Omental fat pad (tissue), 3 donors: ENCODE measurements at regions not wholly inside any gene's neighbourhood (a gene's known extent, or its start where the extent isn't known, plus 50 kb on each side); places are given as distances from the start of the nearest gene placed in this dataset.

Experiments used
- ATAC-seq: fragments of 150-250 bp; one replicate; pipeline ENCODE4 v1.9.1; 2016; ENCODE audit warnings: mild to moderate bottlenecking, moderate library complexity; ENCODE audit not compliant: low FRiP score
- DNase-seq: peaks from one replicate; pipeline ENCODE4 v3.0.0-alpha.2; 2019; ENCODE audit warnings: low spot score
- CTCF ChIP-seq, 3 donors: fragments of 450-650 bp; IDR thresholded peaks; one replicate each; pipeline ENCODE4 v1.5.1; 2016 to 2017; ENCODE audit warnings: antibody characterized with exemption in 3 of 3, mild to moderate bottlenecking in 3 of 3, moderate library complexity in 2 of 3

- DNase-seq (no peak), ATAC-seq (no peak)
- TF ChIP-seq CTCF (IDR thresholded peaks at IDR 0.05): no peak
Observed at GRCh38 chr12:91937009-91937408, 208.6 kb downstream of the BTG1 start.

- ATAC-seq (no peak), DNase-seq (no peak)
- TF ChIP-seq CTCF (IDR thresholded peaks at IDR 0.05): no peak
Observed at GRCh38 chr12:91935296-91935695, 210.3 kb downstream of the BTG1 start.

- DNase-seq (no peak), ATAC-seq (no peak)
- no peak for TF ChIP-seq CTCF (IDR thresholded peaks at IDR 0.05)
Observed at GRCh38 chr12:91931111-91931510, 214.5 kb downstream of the BTG1 start.

GRCh38 chr12:91928501-91928900 lies 217.1 kb downstream of the BTG1 start:
- no peak for TF ChIP-seq CTCF (IDR thresholded peaks at IDR 0.05)
- ATAC-seq (no peak), DNase-seq (no peak)

- no peak for TF ChIP-seq CTCF (IDR thresholded peaks at IDR 0.05)
- ATAC-seq (no peak), DNase-seq (no peak)
Observed at GRCh38 chr12:91926848-91927247, 218.8 kb downstream of the BTG1 start.

GRCh38 chr12:91924827-91925226 lies 220.8 kb downstream of the BTG1 start:
- TF ChIP-seq CTCF (IDR thresholded peaks at IDR 0.05): no peak
- ATAC-seq: peak; percentile 28

GRCh38 chr12:91923864-91924263 lies 221.8 kb downstream of the BTG1 start:
- no peak for DNase-seq
- no peak for TF ChIP-seq CTCF (IDR thresholded peaks at IDR 0.05)
- ATAC-seq: no peak

More at GRCh38 chr12:91924827-91925226, 220.8 kb downstream of the BTG1 start:
- no peak for DNase-seq
